ENCODE measurements at regions not wholly inside any gene's neighbourhood (a gene's known extent, or its start where the extent isn't known, plus 50 kb on each side); places are given as distances from the start of the nearest gene placed in this dataset.

DNA sequence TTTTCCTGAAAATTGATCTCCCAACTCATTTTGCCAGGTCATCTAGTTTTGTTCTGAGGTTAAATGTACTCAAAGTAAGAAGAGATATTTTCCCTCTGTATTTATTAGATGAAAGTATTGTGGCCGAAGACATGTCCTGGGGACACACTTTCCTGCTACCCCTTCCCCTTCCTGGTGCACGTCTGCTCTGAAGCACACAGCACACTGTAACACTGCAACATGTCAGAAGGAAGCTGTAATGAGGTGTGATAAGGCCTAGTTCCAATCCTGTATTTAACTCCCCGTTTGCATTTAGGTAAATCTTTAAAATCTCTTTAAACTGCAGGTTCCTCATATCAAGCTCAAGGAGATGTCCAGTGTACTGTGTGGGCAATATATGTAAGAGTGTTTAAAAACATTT, 99.4 kb downstream of the HDGFL1 start:
- DNase-seq (ENCODE audit: low spot score), result no peak

DNA sequence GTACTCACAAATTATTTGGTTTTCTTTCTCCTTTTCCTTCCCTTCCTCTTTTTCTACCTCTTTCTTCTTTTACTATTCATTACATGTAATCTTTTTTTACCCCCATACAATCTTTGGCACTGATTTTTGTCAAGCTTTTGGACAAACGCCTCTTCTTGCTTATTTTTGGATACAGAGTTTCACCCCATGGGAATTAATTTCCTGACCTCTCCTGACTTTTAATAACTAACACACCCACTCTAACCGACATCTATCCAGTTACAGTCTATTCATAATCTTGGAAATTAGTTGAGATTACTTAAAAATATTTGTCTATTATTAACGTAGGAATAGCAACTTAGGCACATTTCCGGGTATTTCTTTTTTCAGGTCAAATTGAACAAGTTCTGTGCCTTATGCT, 101.2 kb downstream of the HDGFL1 start:
- DNase-seq (ENCODE audit: low spot score), result no peak

DNA sequence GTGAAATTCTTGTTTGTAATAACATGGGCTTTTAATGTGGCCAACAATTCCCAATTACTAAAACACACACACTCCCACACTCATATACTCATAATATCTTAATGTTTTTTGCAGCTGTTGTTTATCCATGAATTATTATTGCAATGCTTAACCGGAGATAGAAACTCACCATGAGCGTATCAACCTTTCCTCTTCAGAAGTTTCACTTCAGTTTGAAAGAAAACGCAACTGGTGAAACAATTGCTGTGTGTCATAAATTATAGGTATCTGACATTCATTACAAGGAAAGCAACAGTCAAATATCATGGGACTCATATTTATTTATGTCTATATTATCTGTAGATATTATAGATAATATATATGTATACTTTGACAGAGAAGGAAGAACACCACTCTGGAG, 104.1 kb downstream of the HDGFL1 start:
- no peak for DNase-seq (ENCODE audit: low spot score)

DNA sequence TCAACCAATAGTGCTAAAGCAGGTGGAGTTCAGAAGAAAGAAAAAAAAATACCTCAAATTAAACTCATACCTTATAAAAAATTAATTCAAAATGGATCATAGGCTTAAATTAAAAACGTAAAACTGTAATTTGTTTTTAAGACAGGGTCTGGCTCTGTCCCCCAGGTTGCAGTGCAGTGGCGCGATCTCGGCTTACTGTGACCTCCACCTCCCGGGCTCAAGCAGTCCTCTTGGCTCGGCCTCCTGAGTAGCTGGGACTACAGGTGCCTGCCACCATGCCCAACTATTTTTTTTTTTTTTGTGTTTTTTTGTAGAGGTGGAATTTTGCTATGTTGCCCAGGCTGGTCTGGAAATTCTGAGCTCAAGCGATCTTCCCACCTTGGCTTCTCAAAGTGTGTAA, 111.6 kb downstream of the HDGFL1 start:
- DNase-seq (ENCODE audit: low spot score), result no peak

DNA sequence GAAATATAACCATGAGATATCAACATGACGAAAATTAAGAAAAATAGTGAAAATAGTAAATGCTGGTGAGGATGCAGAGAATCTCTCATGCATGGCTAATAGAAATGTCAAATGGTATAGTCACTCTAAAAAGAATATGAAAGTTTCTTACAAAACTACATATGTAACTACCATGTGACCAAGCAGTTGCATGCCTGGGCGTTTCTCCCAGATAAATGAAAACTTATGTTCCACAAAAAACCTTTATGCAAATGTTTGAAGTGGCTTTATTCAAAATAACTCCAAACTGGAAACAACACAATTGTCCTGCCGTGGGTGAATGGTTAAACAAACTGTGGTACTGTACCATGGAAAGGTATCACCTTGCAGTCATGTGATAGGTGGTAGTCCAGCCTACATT, 112.4 kb downstream of the HDGFL1 start:
- no peak for DNase-seq (ENCODE audit: low spot score)

DNA sequence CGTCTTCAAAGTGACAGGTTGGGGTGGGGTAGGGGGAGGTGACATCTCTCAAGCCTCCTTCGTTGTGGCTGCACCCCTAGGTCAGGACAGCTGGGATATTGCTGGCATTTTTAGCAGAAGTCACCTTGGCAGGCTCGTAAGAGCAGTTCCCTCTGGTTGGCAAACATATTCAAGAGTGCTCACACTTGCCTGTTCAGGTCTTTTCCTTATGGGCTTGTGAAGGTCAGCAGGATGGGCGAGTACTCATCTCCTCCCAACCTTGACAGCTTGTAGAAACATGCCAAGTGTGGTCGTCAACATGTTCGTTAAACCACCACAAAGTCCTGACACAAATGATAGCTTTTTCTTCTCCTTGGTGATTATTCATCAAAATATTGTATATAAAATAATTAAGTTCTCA, 113.6 kb downstream of the HDGFL1 start:
- DNase-seq (ENCODE audit: low spot score), result no peak

DNA sequence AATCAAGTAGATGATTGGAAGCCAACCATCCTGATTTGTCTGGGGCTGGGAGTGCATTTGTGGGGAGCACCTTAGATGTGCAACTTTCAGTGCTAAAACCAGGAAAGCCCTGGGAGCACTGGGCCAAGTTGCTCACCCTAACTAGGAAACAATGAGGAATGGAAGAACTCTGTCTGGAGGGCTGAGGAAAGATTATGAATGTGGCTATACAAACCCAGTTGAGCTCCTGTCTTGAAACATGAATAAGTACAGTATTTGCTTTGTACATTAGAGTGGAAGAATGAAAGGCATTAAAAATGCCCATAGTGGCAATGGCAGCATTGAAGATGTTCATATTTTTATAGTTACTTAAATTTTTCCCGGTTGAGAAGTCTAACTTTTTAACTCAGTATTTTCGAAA, 121.1 kb downstream of the HDGFL1 start:
- DNase-seq (ENCODE audit: low spot score), result no peak

DNA sequence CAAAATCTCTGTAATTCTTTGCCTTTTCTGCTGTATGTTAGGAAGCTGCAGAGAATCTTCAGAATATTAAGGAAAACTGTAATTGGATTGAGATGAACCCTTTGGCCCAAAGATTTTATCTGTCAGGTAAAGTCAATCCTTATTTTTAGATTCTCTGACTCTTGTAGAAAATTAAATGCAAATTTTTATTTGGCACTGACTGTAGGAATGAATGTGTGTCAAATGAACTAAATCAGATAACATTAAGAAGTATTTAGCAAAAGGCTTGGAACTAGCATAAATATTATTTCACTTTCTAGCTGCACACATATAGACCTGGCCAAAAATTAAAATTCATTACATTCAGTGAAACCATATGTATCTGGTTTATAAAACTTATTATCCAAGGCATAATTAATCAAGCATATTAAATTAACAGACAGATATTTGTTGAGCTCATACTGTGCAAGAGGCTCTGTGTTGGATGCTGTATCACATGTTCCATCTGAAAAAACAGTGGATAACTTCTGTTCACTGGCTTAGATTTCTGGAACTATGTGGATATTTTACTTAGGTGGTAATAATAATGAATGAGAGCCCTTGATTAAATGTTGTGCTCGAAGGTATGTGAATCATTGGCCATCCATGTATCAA, 124.8 kb downstream of the HDGFL1 start:
- DNase-seq (ENCODE audit: low spot score), result no peak

DNA sequence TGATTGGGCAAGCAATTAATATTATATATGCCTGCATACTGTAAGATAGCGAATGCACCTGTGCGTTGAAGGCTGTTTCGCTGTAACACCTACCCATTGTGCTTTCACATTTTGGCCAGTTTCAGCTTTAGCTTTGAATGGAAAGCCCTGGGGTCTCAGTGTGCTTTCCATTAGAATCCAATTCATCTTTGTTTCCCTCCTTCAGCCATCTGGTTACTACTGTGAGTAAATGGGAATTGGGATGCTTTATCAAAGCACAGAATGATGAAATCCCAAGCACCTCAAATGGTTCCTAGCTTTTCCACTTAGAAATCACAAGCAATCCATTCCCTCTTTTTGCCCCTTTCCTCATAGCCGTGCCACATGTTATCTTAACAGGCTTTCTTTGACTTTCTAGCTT, 127.1 kb downstream of the HDGFL1 start:
- no peak for DNase-seq (ENCODE audit: low spot score)

DNA sequence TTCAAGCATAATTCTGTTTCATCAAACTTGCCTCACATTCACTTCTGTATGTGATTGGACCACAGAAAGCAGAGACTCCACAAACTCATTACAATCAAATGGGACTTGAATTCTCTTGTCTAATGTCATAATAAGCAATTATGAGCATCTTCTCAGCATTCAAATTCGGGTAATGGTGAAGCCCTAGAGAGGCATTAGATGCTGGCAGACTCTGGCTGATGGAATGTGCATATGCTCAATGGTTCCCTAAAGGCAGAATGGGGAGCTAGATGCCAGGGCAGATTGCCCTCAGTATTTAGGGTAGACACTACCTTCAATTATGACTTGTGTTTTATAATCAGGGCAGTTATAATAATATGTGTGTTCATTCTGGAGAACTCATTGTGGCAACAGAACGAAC, 127.9 kb downstream of the HDGFL1 start:
- no peak for DNase-seq (ENCODE audit: low spot score)

DNA sequence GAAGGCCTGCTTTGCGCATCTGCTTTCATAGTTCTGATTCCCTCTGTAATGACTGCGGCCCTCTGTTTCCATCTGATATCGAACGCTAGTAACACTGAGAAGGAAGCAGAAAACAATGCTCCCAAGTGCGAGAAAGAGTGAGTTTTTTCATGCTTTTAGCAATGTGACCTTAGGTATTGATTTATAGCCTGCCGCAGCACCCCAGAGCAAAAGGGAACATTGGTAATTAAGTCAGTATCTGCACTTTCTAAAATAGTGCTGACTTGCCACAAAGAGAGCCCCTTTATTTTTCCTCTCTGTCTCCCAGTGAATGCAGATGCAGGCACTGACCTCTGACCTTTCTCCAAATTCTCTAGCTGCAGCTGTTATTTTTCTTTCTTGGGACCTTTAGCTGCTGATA, 129.8 kb downstream of the HDGFL1 start:
- peak; percentile 47 for DNase-seq (ENCODE audit: low spot score)

DNA sequence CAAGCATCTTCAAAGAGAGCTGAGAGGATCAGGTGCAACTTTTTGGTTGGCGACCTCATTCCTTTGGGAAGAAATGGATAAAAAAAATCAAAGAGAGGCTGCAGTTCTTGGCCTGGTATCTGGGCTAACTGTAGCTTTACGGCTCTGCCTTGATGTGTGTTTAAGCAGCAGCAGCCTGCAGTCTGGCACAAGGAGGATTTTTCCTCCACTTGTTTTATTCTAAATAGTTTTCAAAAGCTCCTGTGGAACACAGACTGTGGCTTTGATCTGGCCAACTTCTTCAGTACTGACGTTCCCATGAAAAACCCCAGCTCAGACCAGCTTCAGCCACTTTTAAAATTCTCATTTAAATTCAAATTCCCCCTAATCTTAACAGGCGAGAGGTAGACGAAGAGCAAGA, 137.3 kb downstream of the HDGFL1 start:
- no peak for DNase-seq (ENCODE audit: low spot score)

DNA sequence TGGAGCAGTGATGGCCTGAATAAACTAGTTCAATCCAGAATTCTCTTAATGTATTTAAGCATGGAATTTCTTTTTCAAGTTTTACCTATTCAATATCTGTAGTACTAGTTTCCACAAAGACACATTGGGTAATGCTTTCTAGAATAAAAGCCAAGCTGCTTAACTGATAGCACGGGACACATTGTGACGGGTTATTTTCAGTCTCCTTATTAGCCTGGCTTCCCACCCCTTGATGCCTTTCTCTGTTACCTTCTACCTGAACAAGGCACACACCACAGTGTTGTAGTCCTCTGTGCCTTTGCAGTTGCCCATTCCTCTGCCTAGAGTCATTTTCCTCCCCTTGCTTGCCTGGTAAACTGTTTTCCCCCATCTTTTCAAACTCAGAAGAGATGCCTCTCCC, 139.1 kb downstream of the HDGFL1 start:
- DNase-seq (ENCODE audit: low spot score), result no peak

DNA sequence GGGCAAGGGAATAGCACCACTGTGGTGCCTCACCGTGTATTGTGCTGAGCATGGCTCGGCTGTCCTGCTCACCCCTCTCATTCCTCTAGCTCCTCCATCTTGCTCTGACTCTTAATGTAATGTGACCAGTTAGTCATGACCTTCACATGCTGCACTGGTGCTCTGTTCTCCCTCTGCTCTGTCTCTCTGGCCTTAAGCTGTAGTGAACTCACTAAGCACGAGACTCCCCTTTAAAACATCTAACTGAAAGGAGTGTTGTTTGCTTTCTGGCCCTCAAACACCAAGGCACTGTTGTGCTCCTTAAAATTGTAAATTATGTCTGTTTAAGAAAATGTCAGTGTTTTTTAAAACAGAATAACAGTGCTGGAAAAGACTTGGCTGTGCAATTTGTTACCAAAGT, 140.4 kb downstream of the HDGFL1 start:
- DNase-seq (ENCODE audit: low spot score), result no peak

DNA sequence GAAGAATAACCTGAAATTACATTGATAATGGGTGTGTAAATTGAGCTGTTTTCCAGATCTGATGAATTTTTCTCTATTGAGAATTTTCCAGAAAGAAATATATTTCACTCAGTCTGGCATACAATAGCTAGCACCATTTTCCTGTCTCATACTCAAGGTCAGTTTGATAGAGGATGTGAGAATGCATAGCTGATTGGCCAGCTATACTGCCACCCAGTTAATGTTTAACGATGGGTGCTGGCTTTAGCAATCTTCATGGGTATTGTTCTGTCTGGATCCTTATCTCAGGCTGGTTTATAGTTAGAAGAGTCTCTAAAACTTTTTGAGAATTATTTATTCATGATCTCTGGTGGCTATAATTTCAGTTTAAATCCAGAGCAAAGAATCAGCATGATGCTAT, 147.4 kb downstream of the HDGFL1 start:
- no peak for DNase-seq (ENCODE audit: low spot score)

DNA sequence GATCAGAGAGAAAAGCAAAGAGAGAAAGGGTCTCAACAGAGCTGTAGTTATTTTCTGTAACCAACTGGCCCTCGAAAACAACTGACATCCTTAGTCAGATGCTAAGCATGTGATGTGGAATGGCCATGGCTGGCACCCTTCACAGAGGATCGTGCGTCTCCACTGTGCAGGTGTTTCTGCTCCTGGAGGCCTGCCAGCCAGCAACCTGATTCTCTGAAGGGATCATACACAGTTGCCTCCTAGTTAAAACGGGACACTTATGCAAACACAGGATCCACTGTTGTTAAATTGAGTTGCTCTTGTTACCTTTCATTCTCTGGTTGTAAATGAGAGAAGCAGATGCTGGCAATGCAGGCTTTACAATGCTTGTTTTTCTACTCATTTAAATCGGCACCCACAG, 148.5 kb downstream of the HDGFL1 start:
- no peak for DNase-seq (ENCODE audit: low spot score)

DNA sequence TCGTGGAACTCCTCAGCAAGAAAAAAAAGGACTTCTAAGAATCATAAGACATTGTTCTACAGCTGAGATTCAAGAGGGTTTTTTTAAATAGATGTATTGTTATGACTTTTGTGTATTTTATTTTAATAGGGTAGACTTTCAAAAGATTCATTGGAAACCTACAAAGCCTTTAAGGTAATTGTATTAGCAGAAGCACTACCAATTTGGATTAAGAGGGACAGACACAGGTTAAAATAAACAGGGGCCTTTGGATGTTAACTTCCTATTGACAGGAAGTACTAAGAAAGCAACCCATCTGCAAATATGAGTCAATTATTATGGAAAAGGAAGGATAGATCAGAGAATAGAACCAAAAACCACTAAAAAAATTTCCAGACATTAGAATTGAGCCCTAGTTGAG, 153.5 kb downstream of the HDGFL1 start:
- DNase-seq (ENCODE audit: low spot score), result no peak

DNA sequence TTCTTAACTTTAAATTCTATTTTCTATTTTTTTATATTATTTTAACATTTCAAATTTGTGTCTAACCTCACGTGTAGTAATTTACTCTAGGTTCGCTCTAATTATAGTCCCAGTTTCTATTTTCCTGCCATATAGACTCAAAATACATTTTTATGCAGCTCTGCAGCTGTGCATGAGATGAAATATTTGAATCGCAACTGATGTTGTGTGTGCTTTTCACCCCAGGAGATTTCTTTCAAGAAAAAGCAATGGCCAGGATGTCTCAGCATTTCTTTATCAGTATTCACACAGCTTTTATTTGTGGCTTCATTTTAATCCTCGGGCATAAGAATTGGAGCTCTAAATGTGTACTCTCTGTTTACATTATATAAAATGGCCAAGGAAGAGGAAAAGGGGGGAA, 157.6 kb downstream of the HDGFL1 start:
- DNase-seq (ENCODE audit: low spot score), result no peak

DNA sequence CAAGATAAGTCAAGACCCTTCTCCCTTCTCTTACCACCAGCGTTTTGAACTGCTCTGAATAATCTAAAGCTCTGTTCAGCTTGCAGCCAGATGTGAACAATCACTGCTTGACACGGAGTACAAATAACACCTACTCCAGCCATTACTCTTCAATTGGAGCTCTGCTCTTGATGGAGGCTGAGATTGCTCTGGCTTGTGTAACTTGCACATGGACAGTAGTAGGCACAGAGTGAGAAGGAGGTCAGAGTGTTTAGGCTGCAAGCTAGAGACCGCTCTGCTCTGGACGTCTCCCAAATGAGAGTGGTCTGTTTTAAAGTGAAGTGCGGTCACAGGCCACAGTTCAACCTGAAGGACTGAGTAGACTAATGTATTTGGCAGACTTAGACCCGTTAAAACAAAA, 158.3 kb downstream of the HDGFL1 start:
- DNase-seq (ENCODE audit: low spot score), result no peak

DNA sequence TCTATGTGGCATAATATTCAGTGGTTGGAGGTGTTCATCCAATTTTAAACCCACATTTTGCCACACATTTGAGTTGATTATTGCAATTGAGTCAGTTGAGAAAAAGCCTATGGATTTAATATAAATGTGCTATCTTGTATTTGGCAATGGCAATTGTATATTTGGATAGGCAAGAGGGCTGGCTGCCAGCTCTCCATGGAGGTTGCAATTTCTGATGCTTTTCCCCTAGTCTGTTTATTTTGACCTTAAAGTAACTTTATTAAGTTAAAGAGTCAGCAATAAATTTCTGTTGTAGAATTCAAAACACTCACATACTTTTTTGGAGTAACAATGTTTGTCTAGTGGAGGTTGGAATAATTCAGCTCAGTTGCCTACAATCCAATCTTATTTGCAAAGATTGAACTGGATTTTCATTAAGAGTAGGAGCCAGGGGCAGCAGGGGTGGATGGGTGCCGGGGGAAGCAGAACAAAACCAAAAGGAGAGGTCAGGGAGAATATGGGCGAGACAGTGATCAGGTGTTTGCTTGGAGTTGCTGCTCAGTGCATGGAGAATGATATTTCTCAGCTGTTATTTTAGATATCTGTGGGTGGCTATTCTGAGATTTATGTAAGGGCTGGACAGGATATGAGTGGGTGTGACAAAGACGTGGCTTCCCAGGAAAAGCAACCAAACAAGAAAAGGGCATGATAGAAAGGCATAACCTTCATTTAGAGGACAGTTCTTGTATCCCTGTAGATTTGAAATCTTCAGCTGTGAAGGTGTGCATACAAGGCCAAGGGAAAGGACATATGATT, 163.0 kb downstream of the HDGFL1 start:
- no peak for DNase-seq (ENCODE audit: low spot score)

DNA sequence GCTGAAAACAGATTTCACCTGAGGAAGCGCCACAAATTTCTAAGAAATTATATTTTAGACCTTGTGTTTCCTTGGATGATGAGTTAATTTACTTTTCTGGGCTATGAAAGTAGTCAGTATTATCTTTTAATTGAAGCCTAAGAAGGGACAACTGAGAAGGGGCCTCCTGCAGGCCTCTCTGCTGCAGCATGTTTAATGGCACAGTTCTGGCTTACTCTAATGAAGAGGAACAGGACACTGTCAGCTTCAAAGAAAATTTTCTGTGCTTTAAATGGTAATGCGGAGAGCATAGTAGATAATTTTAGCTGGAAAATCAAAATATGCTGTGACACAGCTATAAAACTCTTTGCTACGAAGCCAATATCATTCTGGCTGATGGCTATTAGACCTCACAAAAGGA, 167.4 kb downstream of the HDGFL1 start:
- no peak for DNase-seq (ENCODE audit: low spot score)

DNA sequence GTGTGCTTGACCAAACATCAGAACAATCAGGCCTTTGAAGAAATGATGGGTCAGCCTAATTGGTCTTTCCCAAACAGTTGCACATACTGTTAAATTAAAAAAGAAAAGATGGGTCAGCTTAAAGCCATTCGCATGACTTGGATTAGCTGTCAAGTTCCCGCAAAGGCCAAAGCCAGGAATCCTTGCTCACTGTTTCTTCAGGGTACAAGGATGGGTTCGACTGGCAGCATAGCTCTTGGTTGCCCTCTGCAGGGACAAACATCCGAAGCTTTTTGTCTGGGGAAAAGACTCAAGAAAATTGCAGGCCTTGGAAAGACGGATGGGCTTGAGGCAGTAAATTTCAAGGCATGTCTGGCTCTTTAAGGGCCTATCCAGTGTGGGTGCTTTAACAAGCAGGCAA, 168.0 kb downstream of the HDGFL1 start:
- DNase-seq (ENCODE audit: low spot score), result peak; percentile 71

DNA sequence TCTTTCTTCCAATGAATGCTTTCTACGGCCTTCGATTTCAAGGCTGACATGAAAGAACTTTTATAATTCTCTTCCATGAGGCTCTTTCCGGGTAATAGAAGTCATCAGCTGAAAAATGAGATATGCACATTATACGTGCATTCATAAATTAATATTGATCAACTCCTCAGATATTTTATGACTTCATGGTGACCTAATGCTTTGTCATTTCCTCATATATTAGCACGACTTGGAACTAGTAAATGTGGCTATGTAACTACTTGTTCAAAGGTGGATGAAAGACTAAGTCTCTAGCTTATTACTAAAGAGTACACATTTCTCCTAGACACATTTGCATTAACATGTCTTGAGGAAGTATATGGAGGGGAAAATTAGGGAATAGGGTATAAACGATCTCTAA, 168.8 kb downstream of the HDGFL1 start:
- DNase-seq (ENCODE audit: low spot score), result no peak

DNA sequence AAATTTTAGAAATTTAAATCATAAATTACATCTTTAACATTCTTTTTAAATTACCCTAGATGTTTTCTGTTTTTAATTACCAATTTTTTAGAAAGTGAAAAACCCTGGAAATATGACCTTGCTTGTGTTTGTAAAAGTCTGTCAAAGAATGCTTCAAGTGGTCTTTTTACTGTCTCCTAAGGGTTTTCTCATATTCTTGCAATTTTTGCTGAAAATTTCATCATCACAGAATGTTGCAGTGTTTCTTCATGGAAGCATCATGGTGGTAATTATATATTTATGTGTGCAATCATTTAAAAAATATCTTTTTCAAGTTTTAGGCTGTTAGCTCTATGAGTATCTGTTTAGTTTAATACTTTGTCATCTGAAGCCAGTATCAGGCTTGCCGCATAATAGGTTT, 178.2 kb downstream of the HDGFL1 start:
- DNase-seq (ENCODE audit: low spot score), result no peak

All from ecto neural progenitor cell (in vitro differentiated cells).